ES-I3 (cell line): ENCODE measurements at regions not wholly inside any gene's neighbourhood (a gene's known extent, or its start where the extent isn't known, plus 50 kb on each side); places are given as distances from the start of the nearest gene placed in this dataset.

Source experiments
- H3K36me3 ChIP-seq: 2 replicates; pipeline ENCODE4 v1.6.1; 2013; ENCODE audit warnings: mild to moderate bottlenecking, low read length, control low read depth, moderate library complexity; ENCODE audit not compliant: insufficient read depth
- H3K4me1 ChIP-seq: 2 replicates; pipeline ENCODE4 v1.6.1; 2013; ENCODE audit warnings: mild to moderate bottlenecking, control low read depth, low read length; ENCODE audit not compliant: insufficient read depth
- H3K9ac ChIP-seq: 2 replicates; pipeline ENCODE4 v1.6.1; 2013; ENCODE audit warnings: low read depth, mild to moderate bottlenecking, low read length, moderate library complexity
- H3K9me3 ChIP-seq: 2 replicates; pipeline ENCODE4 v1.6.1; 2013; ENCODE audit warnings: mild to moderate bottlenecking, low read length, moderate library complexity; ENCODE audit not compliant: control insufficient read depth, insufficient read depth

DNA sequence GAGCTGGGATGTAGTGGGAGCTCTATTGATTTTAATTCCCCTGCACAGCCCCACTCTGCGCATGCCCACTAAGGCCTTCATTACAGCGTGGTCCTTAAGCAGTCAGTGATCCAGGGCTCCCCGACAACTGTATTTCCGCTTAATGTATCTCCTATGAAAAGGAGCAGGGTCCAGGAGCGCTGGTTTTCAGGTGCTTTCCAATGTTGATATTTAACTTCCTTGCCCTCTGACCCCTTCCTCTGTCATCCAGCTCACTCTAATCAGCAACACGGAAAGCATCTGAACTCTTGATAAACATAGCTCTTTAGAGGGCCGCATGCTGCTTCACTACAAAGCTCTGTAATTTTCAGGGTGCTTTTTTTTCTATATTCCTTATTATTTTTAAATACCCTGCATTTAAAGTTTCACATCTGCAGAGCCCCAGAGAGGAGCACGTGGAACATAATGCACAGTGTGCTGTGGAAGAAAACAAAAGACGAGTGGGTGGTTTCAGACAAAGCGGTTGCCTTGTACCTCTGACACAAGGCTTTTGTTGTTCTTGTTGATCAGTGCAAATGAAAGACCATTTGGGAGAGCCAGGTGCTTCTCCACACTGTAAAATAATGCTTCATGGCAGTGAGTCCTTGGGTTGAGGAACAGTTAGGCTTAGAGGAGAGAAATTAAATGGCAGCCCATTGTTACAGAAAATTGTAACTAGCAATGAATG, 465.9 kb upstream of the CELF2 start:
- H3K4me1 ChIP-seq, result no peaks in the 10 kb centered on the region
- no peak overlapping the region for H3K9ac ChIP-seq
- no peaks in the 10 kb centered on the region for H3K9me3 ChIP-seq
- no peaks in the 10 kb centered on the region for H3K36me3 ChIP-seq

GRCh38 chr10:10552948-10553347, 464.7 kb upstream of the CELF2 start:
- Histone ChIP-seq H3K9me3 (no peaks in the 10 kb centered on the region), H3K4me1 (no peaks in the 10 kb centered on the region), H3K36me3 (no peaks in the 10 kb centered on the region), H3K9ac (no peak overlapping the region)

DNA sequence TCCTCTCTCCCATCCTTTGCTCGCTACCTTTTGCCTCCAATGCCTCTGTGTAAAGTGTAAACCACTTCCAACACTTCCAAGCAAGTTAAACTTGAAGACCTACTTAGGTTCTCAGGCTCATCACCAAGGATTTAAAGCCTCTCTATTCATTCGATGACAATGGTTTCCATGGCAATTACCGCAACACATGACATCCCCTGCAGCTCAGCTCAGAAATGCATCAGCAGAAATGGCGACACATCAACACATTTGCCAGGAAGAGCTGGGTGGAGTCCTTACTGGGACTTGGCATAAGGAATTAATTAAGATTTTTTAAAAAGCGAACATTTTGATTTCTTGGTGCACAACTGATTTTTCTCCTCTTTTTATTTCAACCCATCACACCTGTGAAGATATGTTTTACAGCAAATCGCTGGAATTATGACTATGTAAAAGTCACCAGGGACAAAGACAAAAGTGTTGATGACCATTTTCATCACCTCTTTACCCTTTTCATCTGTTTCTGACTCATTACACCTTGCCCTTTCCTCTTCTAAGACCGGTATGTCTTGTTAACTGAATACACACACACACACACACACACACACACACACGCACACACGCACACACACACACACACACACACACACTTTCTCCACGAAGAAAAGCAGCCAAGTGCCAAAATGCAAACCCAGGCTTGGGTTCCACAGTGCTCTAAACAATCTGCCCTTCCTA, 453.4 kb upstream of the CELF2 start:
- H3K4me1 ChIP-seq, result no peaks in the 10 kb centered on the region
- H3K9me3 ChIP-seq, result no peaks in the 10 kb centered on the region
- H3K9ac ChIP-seq, result no peak overlapping the region
- no peaks in the 10 kb centered on the region for H3K36me3 ChIP-seq

DNA sequence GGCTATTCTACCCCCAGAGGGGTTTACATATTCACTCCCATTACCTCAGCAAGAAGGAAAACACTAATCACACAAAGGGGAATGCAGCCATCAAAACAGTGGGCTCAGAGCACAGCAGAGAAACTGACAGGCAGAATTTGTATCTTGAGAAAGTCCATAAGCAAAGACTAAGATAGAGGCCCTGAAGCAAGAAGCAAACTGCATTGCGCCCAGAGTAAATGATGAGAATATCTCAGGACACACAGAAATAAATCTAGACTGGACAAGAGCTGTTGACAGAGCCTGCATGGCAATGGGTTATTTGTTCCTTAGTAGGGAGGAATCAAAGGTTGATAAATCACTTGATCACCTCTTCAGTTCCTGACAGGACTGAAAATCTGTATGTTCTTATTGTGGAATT, 440.7 kb upstream of the CELF2 start:
- no peaks in the 10 kb centered on the region for H3K9me3 ChIP-seq
- 0 out of 2 replicates have a peak, but pooled peaks cover 5% of the 10 kb centered on the region for H3K4me1 ChIP-seq
- no peaks in the 10 kb centered on the region for H3K36me3 ChIP-seq
- H3K9ac ChIP-seq, result no peak overlapping the region

DNA sequence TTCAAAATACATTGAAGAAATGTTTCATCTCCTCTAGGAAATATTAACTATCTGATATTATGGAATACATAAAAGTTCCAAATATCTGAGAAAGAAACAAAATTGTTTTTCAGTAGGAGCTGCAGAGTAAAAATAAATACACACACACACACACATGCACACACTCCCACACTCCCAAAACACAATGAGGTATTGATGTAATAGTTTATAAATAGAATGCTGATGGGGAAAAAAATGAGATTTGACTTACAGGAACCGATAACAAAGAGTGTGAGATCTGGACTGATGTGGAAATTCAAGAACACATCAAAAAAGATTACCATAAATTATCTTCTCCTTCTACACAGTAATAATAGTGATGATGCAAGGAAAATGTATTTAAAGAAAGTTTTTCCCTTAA, 438.0 kb upstream of the CELF2 start:
- H3K9me3 ChIP-seq, result no peaks in the 10 kb centered on the region
- no peak overlapping the region for H3K9ac ChIP-seq

GRCh38 chr10:10584161-10584560, 433.5 kb upstream of the CELF2 start:
- H3K36me3 ChIP-seq, result no peaks in the 10 kb centered on the region
- no peak overlapping the region for H3K9ac ChIP-seq
- peaks cover 10% of the 10 kb centered on the region; the same call in 1 of the 2 replicates for H3K4me1 ChIP-seq
- H3K9me3 ChIP-seq, result no peaks in the 10 kb centered on the region

More for the DNA sequence above, 438.0 kb upstream of the CELF2 start:
- Histone ChIP-seq H3K4me1 (0 out of 2 replicates have a peak, but pooled peaks cover 5% of the 10 kb centered on the region), H3K36me3 (no peaks in the 10 kb centered on the region)

DNA sequence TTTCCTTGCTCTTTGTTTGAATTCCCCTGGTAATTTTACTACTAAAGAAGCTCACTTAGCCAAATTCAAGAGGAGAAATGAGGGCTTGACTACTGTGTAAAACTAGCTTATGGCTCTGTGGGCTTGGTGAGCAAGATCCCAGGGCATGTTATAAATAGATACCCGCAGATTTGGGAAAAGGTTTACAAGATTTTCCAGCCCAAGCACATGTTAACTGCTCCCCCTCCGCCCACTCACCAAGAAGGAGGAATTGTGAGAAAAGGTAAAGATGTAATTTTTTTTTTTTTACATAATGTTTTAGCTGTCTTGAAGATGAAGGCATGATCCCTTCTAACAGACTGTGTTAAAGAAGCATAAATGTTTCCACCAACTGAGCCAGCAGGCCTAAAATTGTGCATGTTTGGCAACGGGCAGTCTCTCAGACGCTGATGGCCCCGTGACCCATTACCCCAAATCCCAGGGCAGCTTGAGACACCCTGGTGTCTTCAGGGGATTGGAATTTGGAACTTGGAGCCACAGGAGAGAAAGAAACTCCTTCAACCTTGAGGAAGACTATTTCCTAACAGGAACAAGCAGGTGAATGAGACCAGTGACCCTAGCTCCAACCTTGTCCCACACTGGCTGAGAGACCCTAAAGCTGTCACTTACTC, 429.8 kb upstream of the CELF2 start:
- Histone ChIP-seq H3K36me3 (no peaks in the 10 kb centered on the region), H3K9me3 (no peaks in the 10 kb centered on the region), H3K9ac (no peak overlapping the region), H3K4me1 (peaks cover 10% of the 10 kb centered on the region; the same call in 1 of the 2 replicates)

DNA sequence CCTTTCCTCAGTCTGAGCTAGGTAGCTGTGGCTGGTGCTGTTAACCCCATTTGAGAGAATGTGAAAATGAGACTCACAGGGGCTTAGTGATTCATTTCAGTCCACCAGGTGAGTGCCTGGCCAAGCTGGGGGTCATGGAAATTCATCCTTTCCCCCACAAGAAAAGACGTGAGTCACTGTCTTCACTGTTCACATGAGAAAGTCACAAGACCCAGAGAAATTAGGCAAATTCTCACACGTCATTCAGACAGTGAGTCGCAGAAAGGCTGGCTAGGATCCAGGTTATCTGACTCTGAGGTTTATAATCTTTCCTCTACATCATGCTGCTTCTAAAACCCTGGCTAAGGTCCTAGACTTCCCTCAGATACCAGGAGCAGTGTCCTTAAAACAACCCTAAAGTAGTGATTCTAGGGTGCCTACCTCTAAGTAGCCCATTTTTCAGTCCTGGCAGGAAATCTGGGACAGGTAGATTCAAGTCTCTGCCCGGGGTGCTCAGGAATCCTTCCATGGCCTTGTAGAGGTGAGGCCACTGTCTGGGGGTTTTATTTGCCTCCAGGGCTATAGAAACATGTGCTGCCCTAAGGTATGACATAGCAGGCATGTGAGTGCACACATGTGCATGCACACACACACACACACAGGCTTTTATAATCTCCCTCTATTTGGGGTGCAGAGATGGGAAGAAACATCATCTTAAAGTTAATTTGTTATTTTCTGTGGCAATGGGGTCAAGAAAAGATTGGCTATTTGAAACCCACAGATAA, 427.9 kb upstream of the CELF2 start:
- Histone ChIP-seq H3K4me1 (peaks cover 10% of the 10 kb centered on the region; the same call in 1 of the 2 replicates), H3K9ac (no peak overlapping the region), H3K36me3 (no peaks in the 10 kb centered on the region), H3K9me3 (no peaks in the 10 kb centered on the region)

DNA sequence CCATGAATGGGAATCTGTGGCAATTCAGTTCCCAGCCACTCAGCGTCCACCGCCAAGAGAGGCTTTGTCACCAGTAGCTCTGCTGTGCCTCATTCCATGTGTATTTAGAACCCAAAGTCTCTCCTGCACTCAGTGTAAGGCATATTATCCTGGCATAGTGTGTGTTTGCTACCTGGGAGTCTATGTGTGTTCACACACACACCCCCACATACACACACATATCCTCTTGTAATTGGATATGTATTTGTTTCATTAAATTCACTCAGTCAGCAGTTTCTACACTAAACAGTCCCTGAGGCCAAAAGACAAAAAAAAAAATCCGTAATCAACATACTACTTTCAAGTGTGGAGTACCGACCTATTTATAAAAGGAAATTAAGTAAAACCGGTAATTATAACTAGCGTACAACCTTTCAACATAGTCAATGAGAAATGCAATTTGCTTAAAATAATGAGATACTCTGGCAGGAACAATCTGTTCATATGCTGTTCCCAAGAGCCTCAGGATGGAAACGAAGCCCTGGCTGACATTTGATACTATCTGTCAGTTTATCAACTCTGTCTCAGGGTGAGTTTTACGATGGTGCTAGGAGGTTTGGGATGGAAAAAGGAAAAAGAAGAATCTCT, 425.8 kb upstream of the CELF2 start:
- Histone ChIP-seq H3K36me3 (no peaks in the 10 kb centered on the region), H3K9ac (no peak overlapping the region), H3K9me3 (no peaks in the 10 kb centered on the region), H3K4me1 (peaks cover 10% of the 10 kb centered on the region; the same call in 1 of the 2 replicates)

DNA sequence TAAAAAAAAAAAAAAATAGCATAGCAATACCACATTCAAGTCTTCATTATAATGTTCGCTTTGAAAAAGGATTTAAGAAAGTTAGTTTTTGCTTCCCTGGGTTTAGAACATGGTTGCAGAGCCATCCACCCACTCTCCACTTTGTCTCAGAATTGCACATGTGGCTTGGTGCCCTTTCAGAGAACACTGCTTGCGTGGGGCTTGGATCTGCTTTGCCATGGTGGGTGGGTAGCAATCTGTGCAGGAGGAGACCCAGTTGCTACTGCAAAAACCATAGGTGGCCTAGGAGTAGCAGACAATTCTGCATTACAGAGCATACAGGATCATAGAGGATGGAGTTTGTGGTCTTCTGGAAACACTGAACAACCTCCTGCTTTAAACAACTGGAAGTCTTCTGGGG, 421.4 kb upstream of the CELF2 start:
- Histone ChIP-seq H3K36me3 (no peaks in the 10 kb centered on the region), H3K4me1 (no peaks in the 10 kb centered on the region), H3K9me3 (no peaks in the 10 kb centered on the region), H3K9ac (no peak overlapping the region)

GRCh38 chr10:10598297-10598696, 419.4 kb upstream of the CELF2 start:
- H3K9me3 ChIP-seq, result no peaks in the 10 kb centered on the region
- H3K9ac ChIP-seq, result no peak overlapping the region
- H3K4me1 ChIP-seq, result no peaks in the 10 kb centered on the region
- no peaks in the 10 kb centered on the region for H3K36me3 ChIP-seq

GRCh38 chr10:10600004-10600403, 417.7 kb upstream of the CELF2 start:
- Histone ChIP-seq H3K9ac (no peak overlapping the region), H3K36me3 (no peaks in the 10 kb centered on the region), H3K4me1 (no peaks in the 10 kb centered on the region), H3K9me3 (no peaks in the 10 kb centered on the region)

GRCh38 chr10:10605551-10606081, 412.1 kb upstream of the CELF2 start:
- Histone ChIP-seq H3K9me3 (no peaks in the 10 kb centered on the region), H3K36me3 (no peaks in the 10 kb centered on the region), H3K4me1 (no peaks in the 10 kb centered on the region), H3K9ac (no peak overlapping the region)
